ENCODE measurements at regions not wholly inside any gene's neighbourhood (a gene's known extent, or its start where the extent isn't known, plus 50 kb on each side); places are given as distances from the start of the nearest gene placed in this dataset.
"Not testable (repeated sequence)": the region's sequence is repeated elsewhere in the genome, so short reads cannot be mapped to it uniquely, and the experiment has no call there.

DNA sequence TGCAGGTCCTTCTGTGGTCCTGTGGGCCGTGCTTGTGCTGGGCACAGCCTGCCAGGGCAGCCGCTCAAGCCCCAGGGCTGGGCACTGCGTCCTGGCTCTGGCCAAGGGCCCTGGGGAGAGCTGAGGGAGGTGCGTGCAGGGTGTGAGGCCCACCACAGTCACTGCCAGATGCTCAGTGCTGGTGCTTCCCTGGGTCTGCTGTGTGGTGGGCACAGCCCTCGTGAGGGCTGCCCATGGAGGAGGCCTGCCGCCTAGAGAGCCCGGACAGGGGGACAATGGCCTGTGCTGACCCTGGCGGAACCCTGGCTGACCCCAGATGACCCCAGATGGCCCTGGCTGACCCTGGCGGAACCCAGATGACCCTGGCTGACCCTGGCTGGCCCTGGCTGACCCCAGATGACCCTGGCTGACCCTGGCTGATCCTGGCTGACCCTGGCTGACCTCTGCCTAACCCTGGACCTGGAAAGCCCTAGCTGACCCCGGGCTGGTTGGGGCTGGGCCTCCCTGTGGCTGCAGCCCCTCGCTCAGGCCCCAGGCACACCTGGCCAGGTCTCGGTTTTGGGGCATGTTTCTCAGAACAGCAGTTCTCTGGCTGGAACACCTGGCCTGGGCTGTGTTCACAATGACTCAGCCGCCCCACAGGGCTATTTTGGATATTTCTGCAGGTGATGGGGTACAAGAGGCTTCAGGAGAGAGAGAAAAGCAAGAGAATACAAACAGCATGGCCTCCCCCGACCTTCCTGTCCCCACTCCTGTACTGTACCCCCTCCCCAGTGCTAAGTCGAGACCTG lies 55.4 kb downstream of the TMEM121 start:
- no peak for DNase-seq

DNA sequence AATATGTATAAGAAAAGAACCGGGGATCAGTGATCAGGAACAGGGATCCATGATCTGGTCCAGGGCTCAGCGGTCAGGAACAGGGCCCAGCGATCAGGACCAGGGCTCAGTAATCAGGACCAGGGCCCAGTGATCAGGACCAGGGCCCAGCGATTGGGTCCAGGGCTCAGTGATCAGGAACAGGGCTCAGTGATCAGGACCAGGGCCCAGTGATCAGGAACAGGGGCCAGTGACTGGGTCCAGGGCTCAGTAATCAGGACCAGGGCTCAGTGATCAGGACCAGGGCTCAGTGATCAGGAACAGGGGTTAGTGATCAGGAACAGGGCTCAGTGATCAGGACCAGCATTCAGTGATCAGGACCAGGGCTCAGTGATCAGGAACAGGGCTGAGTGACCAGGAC lies 56.3 kb downstream of the TMEM121 start:
- DNase-seq: no peak

DNA sequence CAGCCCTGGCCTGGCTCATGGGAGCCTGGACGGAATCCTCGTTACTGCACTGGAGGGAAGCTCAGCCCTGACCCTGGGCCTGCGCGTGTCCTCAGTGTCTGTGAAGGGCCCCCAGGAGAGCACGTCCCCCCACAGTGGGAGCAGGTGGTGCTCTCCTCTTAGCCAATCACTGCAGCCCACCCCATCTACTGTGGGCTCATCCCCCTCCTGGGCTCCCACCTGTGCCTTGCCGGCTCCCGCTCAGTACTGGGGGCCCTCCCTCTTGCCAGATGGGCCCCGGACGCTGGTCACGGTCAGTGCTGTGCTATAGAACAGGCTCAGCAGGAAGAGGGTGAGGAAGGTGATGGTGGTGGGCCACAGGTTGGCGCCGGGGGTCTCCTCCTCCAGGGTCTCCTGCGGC lies 57.5 kb downstream of the TMEM121 start:
- DNase-seq: not testable (repeated sequence)

DNA sequence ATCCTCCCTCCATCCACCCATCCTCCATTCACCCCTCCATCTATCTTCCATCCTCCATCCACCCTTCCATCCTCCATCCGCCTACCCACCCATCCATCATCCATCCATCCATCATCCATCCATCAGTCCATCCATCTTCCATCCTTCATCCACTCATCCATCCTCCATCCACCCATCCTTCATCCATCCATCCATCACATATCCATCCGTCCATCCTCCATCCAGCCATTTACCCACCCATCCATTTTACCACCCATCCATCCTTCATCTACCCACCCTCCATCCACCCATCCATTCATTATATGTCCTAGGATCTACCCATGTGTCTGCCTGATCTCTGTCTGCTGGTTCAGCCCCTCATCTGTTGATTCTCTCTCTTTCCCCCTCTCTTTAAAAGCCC lies 58.9 kb downstream of the TMEM121 start:
- DNase-seq: not testable (repeated sequence)

DNA sequence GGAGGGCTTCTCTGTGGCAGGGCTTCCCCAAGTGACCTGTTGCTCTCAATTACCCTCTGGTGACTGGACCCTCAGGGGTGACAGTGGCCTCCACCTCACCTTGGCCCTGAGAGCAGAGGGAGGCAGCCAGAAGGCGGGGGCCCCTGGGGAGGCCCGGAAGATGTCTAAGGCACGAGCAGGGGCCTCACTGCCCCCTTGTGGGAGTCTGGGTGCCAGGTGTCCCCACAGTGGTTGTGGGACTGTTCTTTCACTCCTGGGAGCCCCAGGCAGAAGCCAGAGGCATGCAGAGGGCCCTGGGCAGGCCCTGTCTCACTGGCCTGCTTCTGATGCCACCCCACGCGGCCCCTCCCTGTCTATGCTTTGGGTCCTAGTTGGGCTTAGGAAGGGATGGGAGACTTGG lies 59.3 kb downstream of the TMEM121 start:
- not testable (repeated sequence) for DNase-seq

DNA sequence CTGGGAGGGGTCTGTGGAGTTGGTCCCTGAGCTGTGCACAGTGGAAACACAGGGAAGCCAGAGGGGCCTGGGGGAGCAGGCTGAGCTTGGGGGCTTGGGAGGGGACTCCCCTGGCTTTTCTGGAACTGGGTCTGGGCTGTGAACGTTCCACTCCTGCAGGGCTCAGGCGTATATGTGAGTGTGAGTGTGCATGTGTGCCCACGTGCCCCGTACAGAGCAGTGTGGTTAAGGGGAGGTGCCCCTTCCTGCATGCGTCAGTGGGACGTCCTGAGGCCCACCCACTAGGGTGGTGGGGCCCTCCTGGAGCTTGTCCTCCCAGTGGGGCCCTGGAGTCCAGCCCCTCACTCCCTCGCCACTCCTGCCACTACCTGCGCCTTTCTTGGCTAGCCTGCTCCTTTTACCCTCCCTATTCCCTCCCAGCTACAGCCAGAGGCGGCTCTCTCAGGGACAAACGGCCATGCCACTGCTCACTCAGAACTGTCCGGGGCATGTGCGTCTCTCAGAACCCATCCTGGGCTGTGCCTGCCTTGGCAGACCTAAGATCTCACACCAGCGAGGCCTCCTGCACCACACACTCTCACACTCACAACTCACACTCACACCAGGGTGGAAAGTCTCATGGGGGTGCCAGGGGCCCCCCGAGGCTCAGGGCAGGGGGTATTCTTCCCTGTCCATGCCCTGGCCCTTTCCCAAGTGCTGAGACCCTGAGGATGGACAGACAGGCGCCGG lies 59.9 kb downstream of the TMEM121 start:
- not testable (repeated sequence) for DNase-seq

DNA sequence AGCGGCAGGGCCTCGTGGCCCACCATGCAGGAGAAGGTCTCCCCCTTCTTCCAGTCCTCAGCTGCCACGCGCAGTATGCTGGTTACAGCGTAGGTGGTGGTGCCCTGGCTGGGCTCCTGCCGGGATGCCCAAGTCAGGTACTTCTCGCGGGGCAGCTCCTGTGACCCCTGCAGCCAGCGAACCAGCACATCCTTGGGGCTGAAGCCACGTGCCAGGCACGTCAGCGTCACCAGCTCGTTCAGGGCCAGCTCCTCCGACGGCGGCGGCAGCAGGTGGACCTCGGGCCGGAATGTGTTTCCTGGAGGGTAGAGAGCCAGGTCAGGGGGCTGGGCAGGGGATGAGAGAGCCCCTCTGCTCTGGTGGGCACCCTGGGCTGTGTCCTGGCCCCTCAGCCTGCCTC lies 60.7 kb downstream of the TMEM121 start:
- DNase-seq: not testable (repeated sequence)

DNA sequence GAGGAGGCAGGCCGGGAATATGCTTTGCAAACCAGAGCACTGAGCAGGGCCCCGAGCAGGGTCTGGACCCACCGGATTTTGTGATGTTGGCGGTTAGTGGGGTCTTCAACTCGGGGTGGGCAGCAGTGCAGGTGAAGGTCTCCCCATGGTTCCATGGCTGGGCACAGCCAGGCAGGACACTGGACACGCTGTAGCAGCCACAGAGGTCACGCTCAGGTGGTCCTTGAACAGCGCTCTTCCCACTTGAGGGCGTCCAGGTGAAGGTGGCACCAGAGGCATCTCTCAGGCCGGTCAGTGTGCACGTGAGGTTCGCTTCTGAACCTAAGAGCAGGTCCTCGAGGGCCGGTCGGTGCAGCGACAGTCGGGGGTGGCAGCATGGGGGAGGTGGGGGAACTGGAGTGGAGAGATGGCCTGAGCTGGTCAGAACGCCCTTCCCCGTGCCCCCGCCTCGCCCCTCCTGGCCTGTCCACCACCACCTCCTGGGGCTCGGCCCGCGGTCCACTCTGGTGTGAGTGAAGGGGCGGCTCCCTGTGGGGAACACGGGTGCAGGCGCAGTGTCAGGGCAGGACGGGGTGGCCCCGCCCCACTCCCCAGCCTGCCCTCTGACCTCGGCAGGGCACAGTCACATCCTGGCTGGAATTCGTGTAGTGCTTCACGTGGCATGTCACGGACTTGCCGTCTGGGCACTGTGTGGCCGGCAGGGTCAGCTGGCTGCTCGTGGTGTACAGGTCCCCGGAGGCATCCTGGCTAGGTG lies 61.3 kb downstream of the TMEM121 start:
- DNase-seq: not testable (repeated sequence)

DNA sequence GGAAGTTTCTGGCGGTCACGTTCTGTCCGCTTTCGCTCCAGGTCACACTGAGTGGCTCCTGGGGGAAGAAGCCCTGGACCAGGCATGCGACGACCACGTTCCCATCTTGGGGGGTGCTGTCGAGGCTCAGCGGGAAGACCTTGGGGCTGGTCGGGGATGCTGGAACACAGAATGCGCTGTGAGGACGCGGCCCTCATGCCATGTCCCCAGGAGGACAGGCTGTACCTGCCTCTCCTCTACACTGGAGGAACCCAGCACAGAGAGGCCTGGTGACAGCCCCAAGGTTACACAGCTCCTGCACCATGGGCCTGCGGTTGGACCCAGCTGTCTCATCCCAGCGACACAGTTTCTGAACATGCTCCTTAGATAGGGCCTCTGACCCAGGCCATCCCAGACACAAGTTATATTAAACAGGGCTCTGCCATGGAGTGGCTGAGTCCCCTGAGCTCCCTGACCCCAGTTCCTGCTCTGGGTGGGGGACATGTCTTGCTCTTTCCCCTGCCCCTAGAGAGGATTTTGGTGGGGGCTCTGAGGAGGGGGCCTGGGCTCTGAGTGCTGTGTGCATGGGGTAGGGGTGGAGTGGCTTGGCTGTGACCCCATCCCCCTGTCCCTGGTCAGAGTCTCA lies 62.0 kb downstream of the TMEM121 start:
- DNase-seq: no peak

DNA sequence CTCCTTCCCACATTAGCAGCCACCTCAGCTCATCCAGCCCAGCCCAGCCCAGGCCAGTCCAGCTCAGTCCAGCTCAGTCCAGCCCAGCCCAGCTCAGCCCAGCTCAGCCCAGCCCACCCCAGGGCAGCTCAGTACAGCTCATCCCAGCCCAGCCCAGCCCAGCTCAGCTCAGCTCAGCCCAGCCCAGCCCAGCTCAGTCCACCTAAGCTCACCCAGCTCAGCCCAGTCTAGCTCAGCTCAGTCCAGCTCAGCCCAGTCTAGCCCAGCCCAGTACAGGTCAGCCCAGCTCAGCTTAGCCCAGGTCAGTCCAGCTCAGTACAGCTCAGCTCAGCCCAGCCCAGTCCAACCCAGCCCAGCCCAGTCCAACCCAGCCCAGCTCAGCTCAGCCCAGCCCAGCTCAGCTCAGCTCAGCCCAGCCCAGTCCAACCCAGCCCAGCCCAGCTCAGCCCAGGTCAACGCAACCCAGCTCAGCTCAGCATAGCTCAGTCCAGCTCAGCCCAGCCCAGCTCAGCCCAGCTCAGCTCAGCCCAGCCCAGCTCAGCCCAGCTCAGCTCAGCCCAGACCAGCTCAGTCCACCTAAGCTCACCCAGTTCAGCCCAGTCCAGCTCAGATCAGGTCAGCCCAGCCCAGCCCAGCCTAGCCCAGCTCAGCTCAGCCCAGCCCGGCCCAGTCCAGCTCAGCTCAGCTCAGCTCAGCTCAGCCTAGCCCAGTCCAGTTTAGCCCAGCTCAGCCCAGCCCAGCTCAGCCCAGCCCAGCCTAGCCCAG lies 63.0 kb downstream of the TMEM121 start:
- DNase-seq: no peak

DNA sequence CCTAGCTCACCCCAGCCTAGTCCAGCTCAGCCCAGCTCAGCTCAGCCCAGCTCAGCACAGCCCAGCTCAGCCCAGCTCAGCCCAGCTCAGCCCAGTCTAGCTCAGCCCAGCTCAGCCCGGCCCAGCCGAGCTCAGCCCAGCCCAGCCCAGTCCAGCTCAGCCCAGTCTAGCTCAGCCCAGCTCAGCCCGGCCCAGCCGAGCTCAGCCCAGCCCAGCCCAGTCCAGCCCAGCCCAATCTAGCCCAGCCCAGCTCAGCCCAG lies 63.5 kb downstream of the TMEM121 start:
- not testable (repeated sequence) for DNase-seq

DNA sequence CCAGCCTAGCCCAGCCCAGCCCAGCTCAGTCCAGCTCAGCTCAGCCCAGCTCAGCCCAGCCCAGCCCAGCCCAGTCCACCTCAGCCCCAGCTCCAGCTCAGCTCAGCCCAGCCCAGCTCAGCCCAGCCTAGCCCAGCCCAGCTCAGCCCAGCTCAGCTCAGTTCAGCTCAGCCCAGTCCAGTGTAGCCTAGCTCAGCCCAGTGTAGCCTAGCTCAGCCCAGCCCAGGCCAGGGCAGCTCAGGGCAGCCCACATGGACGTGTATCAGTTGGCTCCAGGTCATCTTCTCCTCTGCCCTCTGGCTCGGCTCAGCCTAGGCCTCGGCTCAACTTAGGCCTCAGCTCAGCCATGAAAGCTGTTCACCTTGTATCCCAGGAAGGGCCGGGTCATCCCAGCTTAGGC lies 64.7 kb downstream of the TMEM121 start:
- no peak for DNase-seq

DNA sequence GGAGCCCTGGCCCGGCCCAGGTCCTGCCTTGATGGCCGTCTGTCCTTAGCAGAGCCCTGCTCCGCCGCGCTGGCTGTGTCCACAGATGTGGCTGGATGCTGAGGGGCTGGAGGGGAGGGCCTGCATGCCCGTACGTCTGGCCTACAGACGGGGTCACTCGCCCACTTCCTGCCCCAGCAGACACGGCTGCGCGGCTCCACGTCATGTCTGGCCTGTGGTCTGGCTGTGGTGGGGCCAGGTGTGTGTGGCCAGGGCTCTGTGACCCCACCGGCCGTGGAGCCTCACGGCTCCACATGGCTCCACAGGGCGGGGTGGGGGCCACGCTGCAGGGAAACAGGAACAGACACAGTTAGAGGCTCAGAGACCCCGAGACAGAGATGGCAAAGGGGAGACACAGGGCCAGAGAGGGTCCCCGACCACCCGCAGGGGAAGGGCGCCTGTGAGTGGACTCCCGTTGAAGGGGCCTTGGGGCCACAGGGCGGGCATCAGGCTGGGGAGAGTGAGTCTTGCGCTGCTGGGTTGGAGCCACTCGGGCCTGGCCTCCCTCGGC lies 65.5 kb downstream of the TMEM121 start:
- DNase-seq: not testable (repeated sequence)

DNA sequence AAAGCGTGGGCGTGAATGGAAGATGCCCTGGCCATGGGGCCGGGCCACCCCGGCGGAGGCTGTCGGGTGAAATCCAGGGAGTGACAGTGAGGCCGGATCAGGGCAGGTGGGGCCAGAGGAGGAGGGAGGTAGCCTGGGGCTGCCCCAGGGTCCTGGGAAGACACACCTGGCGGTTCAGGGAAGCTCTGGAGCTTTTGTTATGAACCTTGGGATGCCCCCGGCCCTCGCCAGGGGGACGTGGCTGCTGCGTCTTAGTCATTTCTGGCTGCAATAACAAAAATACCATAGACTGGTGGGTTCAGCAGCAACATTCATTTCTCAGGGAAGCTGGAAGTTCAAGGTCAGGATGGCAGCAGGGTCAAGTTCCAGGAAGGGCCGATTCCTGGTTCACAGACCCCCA lies 66.3 kb downstream of the TMEM121 start:
- not testable (repeated sequence) for DNase-seq

DNA sequence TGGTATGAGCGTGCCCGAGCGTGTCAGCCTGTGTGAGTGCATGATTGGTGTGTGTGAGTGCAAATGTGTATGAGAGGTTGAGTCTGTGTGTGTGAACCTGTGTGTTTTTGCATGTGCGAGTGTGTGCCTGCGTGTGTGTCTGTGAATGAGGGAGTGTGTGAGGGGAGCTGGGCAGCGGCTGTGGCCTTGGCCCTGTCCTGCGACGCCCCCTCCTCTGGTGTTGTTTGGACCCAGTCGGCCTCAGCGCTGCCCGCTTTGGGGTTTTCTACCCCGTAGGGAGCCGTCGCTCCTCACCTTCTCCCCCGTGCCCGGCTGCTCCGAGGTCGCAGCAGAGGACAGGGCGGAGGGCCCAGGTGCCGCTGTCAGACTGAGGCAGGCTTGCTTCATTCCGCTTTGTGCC lies 69.0 kb downstream of the TMEM121 start:
- DNase-seq: not testable (repeated sequence)

DNA sequence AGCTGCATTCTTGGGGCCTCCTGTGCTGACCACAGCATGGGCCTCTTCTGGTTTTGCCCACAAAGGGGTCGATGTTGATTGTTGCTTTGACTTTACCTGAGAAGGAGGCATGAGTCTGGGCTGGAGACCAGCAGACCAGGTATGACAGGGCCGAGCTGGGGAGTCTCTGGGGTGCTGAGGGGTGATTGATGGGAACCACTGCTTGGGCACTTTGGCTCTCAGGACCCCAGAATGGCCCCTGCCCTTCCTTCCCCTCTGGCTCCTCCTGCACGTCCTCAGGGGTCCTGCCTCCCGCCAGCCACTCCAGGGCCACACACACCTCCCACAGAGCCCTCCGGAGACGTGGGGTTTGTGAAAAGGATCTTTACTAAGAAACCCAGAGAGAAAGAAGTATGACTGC lies 70.0 kb downstream of the TMEM121 start:
- DNase-seq: not testable (repeated sequence)

DNA sequence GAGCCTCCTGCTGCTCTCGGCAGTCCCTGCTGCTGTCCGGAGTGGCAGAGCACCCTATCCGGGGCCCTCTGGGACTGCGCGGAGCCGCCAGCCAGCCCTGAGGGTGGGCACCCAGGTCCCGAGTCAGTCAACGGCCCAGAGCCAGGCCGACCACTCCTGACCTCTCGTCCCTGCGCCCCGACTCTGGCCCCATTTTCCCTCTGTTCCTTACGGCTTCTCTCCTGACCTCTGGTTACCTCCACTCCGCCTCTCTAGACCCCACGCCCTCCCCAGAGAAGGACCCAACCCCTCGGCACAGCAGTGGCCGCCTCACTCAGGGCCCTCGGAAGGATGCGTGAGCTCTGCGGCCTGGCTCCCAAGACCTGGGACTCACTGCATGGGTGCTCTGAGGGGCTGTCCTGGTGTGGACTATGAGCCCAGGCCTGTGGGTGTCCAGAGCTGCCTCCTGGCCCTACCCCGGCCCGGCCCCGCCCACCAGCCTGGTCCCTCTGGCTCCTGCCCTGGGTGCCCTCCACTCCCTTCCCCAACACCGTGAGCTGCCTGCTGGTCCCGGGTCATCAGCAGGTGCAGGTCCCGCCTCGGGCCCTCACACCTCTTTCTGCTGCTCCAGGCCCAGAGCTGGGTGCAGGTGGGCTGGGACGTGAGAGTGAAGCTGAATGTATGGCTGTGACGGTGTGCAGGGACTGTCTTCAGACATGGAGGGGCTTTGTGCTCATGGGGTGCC lies 71.8 kb downstream of the TMEM121 start:
- DNase-seq: not testable (repeated sequence)

DNA sequence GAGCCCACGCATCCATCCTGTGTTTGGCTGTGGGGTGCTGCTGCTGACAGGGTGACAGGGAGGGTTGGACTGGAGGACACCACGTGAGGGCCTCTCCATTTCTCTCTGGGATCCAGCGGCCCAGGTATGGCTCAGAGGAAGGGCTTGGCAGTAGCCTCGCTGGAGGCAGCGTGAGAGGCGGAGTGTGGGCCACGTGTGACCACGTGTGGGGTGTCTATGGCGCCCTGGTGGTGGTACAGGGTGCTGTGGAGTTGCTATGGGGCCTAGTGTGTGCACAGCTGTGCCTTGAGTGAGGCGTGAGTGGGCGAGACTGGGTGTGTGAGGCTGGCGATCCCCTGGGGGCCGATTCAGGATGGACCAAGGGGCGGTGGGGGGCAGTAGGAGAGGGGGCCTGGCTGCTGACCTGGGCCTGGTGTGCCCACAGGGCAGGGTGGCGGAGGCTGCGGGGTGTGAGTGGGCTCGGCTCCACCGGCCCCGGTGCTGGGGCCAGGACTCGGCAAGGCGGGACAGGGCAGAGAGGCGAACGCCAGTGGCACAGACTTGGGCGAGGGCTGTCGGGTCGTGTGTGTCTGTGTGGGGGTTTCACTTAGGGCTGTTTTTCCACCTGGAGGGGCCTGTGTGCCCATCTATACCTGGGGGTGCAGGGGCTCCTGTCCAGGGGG lies 72.7 kb downstream of the TMEM121 start:
- DNase-seq: not testable (repeated sequence)

DNA sequence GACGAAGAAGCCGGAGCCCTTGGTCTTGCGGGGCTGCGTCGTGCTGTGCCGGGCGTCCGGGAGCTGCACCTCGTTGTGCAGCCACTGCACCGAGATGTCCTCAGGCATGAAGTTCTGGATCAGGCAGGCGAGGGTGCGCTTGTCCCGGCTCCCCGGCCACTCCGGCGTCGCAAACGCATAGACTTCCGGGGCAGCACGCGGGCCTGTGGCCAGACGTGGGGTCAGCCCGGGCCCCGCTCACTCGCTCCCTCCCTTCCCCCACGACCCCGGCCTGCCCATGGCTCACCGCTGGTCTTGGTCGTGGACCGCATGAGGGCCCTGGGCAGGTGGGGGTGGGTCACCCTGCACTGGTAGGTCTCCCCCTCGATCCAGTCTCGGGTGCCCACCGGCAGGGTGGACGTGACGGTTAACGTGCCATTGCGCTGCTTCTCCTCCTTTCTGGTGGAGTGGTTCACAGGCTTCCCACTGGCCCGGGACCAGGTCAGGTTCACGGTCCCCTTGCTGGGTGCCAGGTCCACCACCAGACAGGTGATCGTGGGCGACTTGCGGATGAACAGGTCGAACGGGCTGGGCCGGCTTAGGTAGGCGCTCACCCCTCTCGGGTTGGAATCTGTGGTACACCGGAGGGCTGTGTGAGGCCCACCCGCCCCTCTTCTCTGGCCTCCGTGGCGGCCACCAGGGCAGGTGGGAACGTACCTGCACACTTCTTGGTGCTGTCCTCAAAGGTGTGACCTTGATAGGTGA lies 74.0 kb downstream of the TMEM121 start:
- DNase-seq: not testable (repeated sequence)

DNA sequence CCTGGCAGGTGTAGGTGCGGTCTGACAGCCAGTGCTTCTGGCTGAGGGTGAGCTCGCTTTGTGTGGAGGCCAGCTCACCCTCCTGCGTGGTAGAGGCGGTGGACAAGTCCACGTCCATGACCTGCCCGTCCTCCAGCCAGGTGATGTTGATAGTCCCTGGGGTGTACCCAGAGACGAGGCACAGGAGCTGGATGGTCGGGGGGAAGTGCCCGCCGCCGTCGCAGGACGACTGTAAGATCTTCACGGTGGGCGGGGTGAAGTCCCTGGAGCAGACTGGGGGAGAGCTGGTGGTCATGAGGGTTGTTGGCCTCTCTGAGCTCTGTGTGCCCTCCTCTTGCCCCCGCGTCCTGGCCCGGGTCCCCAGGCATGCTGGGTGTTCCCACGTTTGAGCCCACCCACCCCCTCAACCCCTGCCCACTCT lies 74.6 kb downstream of the TMEM121 start:
- DNase-seq: no peak
